C4-2B (cell line): ENCODE measurements at regions not wholly inside any gene's neighbourhood (a gene's known extent, or its start where the extent isn't known, plus 50 kb on each side); places are given as distances from the start of the nearest gene placed in this dataset.

ENCODE experiments used
- ZFX ChIP-seq: fragments of 450-650 bp; IDR thresholded peaks from 2 replicates; pipeline ENCODE4 v1.6.1; 2017
- TF ChIP-seq, protein P1 (sequence below): fragments of 450-650 bp; conservative IDR thresholded peaks from 2 replicates; pipeline ENCODE4 v1.5.1; 2017; ENCODE audit warnings: mild to moderate bottlenecking

GRCh38 chr11:134746609-134747008, 334.6 kb upstream of the B3GAT1 start:
- TF ChIP-seq, protein P1, sequence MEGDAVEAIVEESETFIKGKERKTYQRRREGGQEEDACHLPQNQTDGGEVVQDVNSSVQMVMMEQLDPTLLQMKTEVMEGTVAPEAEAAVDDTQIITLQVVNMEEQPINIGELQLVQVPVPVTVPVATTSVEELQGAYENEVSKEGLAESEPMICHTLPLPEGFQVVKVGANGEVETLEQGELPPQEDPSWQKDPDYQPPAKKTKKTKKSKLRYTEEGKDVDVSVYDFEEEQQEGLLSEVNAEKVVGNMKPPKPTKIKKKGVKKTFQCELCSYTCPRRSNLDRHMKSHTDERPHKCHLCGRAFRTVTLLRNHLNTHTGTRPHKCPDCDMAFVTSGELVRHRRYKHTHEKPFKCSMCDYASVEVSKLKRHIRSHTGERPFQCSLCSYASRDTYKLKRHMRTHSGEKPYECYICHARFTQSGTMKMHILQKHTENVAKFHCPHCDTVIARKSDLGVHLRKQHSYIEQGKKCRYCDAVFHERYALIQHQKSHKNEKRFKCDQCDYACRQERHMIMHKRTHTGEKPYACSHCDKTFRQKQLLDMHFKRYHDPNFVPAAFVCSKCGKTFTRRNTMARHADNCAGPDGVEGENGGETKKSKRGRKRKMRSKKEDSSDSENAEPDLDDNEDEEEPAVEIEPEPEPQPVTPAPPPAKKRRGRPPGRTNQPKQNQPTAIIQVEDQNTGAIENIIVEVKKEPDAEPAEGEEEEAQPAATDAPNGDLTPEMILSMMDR = no peak
- TF ChIP-seq ZFX = no peak
